ENCODE measurements at regions not wholly inside any gene's neighbourhood (a gene's known extent, or its start where the extent isn't known, plus 50 kb on each side); places are given as distances from the start of the nearest gene placed in this dataset.

- H3K9me3 ChIP-seq (ENCODE audit: insufficient read depth, low read length), result no peaks in the 10 kb centered on the region
- H3K4me1 ChIP-seq (ENCODE audit: low read length), result no peaks in the 10 kb centered on the region
- H3K4me2 ChIP-seq (ENCODE audit: low read length), result no peak overlapping the region
- no peak overlapping the region for H3K27ac ChIP-seq (ENCODE audit: low read length)
- TF ChIP-seq, protein P1, sequence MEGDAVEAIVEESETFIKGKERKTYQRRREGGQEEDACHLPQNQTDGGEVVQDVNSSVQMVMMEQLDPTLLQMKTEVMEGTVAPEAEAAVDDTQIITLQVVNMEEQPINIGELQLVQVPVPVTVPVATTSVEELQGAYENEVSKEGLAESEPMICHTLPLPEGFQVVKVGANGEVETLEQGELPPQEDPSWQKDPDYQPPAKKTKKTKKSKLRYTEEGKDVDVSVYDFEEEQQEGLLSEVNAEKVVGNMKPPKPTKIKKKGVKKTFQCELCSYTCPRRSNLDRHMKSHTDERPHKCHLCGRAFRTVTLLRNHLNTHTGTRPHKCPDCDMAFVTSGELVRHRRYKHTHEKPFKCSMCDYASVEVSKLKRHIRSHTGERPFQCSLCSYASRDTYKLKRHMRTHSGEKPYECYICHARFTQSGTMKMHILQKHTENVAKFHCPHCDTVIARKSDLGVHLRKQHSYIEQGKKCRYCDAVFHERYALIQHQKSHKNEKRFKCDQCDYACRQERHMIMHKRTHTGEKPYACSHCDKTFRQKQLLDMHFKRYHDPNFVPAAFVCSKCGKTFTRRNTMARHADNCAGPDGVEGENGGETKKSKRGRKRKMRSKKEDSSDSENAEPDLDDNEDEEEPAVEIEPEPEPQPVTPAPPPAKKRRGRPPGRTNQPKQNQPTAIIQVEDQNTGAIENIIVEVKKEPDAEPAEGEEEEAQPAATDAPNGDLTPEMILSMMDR (IDR thresholded peaks at IDR 0.05; ENCODE audit: low read depth, low read length), result no peak
- TF ChIP-seq EZH2phosphoT487 (IDR thresholded peaks at IDR 0.05; ENCODE audit: low read depth), result no peak
- H2AFZ ChIP-seq (ENCODE audit: low read depth, low read length), result no peak overlapping the region
- H4K20me1 ChIP-seq (ENCODE audit: insufficient read depth, low read length), result no peaks in the 10 kb centered on the region
- no peak overlapping the region for H3K4me3 ChIP-seq (ENCODE audit: low read length)
- H3K36me3 ChIP-seq (replicated peaks; ENCODE audit: low read depth, low read length), result no peaks in the 10 kb centered on the region
- no peak overlapping the region for H3K9ac ChIP-seq (ENCODE audit: low read length)
- H3K79me2 ChIP-seq (ENCODE audit: low read length), result no peaks in the 10 kb centered on the region
- H3K27me3 ChIP-seq (ENCODE audit: low read depth, low read length), result no peaks in the 10 kb centered on the region
These were observed 108.6 kb upstream of the CDH6 start for GRCh38 chr5:31084871-31085270.

- H3K79me2 ChIP-seq (ENCODE audit: low read length), result no peaks in the 10 kb centered on the region
- H3K4me2 ChIP-seq (ENCODE audit: low read length), result no peak overlapping the region
- H3K9me3 ChIP-seq (ENCODE audit: insufficient read depth, low read length), result no peaks in the 10 kb centered on the region
- no peaks in the 10 kb centered on the region for H3K36me3 ChIP-seq (replicated peaks; ENCODE audit: low read depth, low read length)
- no peaks in the 10 kb centered on the region for H3K4me1 ChIP-seq (ENCODE audit: low read length)
- no peak for TF ChIP-seq EZH2phosphoT487 (IDR thresholded peaks at IDR 0.05; ENCODE audit: low read depth)
- TF ChIP-seq, protein P1 (IDR thresholded peaks at IDR 0.05; ENCODE audit: low read depth, low read length), result no peak
- H4K20me1 ChIP-seq (ENCODE audit: insufficient read depth, low read length), result no peaks in the 10 kb centered on the region
- no peak overlapping the region for H3K4me3 ChIP-seq (ENCODE audit: low read length)
- no peak overlapping the region for H2AFZ ChIP-seq (ENCODE audit: low read depth, low read length)
- H3K27ac ChIP-seq (ENCODE audit: low read length), result no peak overlapping the region
- no peak overlapping the region for H3K9ac ChIP-seq (ENCODE audit: low read length)
- H3K27me3 ChIP-seq (ENCODE audit: low read depth, low read length), result no peaks in the 10 kb centered on the region
These were observed 110.1 kb upstream of the CDH6 start for GRCh38 chr5:31083364-31083763.

DNA sequence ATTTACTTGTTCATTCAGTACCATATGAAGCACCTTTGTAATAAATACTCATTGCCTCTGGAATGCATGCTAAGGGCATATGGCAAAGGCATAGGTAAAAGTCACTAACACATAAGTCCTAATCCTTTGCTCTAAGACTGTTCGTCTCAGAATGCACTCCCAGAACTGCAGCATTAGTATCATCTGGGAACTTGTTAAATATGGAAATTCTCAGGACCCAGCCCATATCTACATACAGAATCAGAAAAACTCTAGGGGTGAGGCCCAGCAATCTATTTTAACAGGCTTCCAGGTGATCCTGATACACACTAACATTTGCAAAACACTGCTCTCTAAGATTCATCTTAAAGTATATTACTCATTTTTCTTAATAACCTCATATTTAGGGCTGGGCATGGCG is 113.8 kb upstream of the CDH6 start:
- Histone ChIP-seq H2AFZ (ENCODE audit: low read depth, low read length) (no peak overlapping the region), H3K4me2 (ENCODE audit: low read length) (no peak overlapping the region), H3K4me1 (ENCODE audit: low read length) (no peaks in the 10 kb centered on the region), H3K9ac (ENCODE audit: low read length) (no peak overlapping the region), H3K9me3 (ENCODE audit: insufficient read depth, low read length) (no peaks in the 10 kb centered on the region), H3K36me3 (replicated peaks; ENCODE audit: low read depth, low read length) (no peaks in the 10 kb centered on the region), H3K4me3 (ENCODE audit: low read length) (no peak overlapping the region), H3K79me2 (ENCODE audit: low read length) (no peaks in the 10 kb centered on the region), H4K20me1 (ENCODE audit: insufficient read depth, low read length) (no peaks in the 10 kb centered on the region), H3K27ac (ENCODE audit: low read length) (no peak overlapping the region), H3K27me3 (ENCODE audit: low read depth, low read length) (no peaks in the 10 kb centered on the region)
- no peak for TF ChIP-seq EZH2phosphoT487 (IDR thresholded peaks at IDR 0.05; ENCODE audit: low read depth)
- TF ChIP-seq, protein P1 (IDR thresholded peaks at IDR 0.05; ENCODE audit: low read depth, low read length), result no peak

DNA sequence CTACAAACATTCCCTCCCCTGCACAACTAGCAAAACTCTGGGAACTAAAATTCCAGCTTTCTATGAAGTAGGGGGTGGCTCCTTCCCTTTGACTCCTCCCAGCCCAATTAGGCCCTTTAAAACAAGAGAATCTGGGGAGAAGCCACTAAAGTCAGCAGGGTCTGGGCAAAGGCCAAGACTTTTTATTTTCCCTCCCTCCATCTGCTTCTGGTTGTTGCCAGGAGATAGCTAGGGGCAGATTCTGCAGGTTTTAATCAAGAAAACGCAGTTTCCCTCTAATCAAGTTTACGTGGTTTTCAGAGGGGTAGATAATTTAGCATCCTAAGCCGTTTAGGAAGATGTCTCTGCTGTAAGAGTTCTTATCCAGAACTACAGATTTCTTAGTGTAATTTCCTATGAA is 114.5 kb upstream of the CDH6 start:
- H3K27ac ChIP-seq (ENCODE audit: low read length), result no peak overlapping the region
- no peak overlapping the region for H2AFZ ChIP-seq (ENCODE audit: low read depth, low read length)
- H3K9me3 ChIP-seq (ENCODE audit: insufficient read depth, low read length), result no peaks in the 10 kb centered on the region
- H4K20me1 ChIP-seq (ENCODE audit: insufficient read depth, low read length), result no peaks in the 10 kb centered on the region
- no peaks in the 10 kb centered on the region for H3K27me3 ChIP-seq (ENCODE audit: low read depth, low read length)
- H3K9ac ChIP-seq (ENCODE audit: low read length), result no peak overlapping the region
- TF ChIP-seq, protein P1 (IDR thresholded peaks at IDR 0.05; ENCODE audit: low read depth, low read length), result no peak
- no peak for TF ChIP-seq EZH2phosphoT487 (IDR thresholded peaks at IDR 0.05; ENCODE audit: low read depth)
- no peaks in the 10 kb centered on the region for H3K36me3 ChIP-seq (replicated peaks; ENCODE audit: low read depth, low read length)
- H3K4me1 ChIP-seq (ENCODE audit: low read length), result no peaks in the 10 kb centered on the region
- H3K4me2 ChIP-seq (ENCODE audit: low read length), result no peak overlapping the region
- no peaks in the 10 kb centered on the region for H3K79me2 ChIP-seq (ENCODE audit: low read length)
- no peak overlapping the region for H3K4me3 ChIP-seq (ENCODE audit: low read length)

Measured in OCI-LY3 (cell line).